Activated CD4-positive, CD25-positive, alpha-beta regulatory T cell (primary cell): ENCODE measurements at regions not wholly inside any gene's neighbourhood (a gene's known extent, or its start where the extent isn't known, plus 50 kb on each side); places are given as distances from the start of the nearest gene placed in this dataset.

Source experiments
- DNase-seq, 4 experiments: peaks; one replicate each; lab custom pipeline; 2025; lab: John Stamatoyannopoulos, UW

GRCh38 chr21:16308269-16308668, 578.5 kb downstream of the USP25 start:
- DNase-seq: no peak

- no peak for DNase-seq
Measured at GRCh38 chr21:16309250-16309971, 579.6 kb downstream of the USP25 start.

DNA sequence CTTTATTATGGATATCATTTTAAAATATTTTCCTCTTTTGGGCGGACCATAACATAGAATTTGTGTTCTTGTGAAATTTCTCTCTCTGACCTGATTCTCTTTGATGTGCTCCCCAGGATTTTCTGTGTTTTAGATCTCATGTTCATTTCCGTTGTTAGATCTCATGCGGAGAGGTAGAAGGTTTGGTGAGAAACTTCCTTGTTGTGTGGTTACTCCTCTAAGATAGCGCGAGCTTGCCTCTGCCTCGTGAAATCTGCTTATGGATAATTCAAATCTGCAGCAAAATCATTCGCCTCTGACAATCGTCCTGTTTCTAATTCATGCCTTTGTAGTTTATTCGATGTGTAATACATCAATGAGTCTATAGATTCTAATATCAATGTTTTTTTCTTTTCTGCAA, 580.4 kb downstream of the USP25 start:
- no peak for DNase-seq

GRCh38 chr21:16311229-16311628, 581.4 kb downstream of the USP25 start:
- DNase-seq: no peak

DNA sequence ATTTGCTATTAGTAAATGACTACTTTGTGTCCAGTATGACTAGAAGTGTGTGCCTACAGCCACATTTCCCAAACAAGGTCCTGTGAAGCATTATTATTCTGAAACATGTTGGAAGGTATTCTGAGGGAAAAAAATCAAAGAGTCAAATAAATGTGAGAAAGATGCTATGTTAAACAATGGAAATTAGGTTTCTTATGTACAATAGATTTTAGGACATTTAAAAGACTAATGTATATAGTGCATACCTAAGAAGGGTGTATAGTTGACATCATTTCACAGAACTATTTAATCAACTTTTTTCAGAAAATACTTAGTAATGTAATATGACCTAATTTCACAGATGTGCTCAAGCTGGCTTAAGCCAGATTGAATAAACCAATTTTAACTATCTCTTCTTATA, 582.5 kb downstream of the USP25 start:
- no peak for DNase-seq

- DNase-seq: no peak
Measured at GRCh38 chr21:16315223-16315622, 585.4 kb downstream of the USP25 start.

DNA sequence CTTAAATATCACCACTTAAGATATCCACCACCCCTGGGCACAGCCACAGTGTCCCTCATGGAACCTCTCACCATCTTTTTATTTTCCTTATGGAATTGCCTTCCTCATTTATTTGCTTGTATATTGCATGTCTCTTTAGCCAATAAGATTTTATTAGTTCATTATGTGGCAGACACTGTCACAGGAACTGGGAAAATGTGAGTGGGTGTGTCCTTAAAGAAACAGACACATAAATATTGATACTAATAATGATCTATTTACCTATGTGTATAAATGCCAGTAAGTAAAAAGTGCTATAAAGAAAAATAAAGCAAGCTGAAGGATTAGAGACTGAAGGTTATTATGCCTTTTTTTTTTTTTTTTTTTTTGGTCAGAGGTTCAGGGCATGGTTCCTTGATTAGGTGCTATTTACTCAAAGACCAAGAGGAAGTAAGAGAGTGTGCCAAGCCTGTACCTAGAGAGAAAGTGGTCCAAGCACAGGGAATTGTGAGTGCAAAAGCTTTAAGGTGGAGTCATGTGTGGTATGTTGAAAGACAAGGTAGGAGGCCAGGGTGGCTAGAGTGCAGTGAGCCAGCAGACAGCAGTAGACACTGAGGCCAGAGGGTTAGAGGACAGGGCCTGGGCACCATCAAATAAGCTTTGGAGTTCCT, 589.0 kb downstream of the USP25 start:
- DNase-seq: no peak

- DNase-seq: no peak
Measured at GRCh38 chr21:16320110-16320509, 590.3 kb downstream of the USP25 start.

DNA sequence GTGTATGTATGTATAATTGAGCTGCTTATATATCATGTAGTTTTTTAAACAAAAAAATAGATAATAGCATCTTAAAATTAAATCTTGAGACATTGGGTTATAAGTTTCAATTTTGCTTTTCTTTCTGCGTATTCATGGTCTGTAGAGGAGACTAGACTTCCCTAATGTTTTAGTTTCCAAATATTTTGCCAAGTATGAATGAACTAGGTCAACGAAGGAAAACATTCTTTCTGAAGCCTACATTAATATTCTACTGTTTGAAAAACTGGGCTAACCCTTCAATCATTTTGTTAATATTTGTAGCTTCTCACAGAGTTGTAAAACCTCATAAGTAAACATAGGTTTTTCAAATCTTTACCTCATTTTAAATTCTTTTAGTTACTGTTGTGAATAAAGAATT, 592.7 kb downstream of the USP25 start:
- no peak for DNase-seq

DNA sequence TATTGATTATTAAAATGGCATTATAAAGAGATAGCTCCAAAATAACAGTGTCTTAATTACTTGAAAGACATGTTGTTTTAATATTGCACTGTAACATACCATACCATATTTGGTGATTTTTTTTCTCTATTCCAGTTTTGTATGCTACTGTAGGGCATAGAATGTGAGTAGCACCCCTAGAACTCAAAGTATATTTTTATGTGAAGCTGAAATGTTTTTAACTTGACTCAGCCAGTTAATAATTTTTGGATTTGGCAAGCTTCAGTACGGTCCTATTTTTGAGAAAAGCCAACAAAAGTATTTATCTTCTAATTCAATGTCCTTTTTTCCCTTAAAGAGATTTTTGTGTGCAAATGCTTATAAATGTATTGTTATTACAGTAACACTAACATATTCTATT, 593.8 kb downstream of the USP25 start:
- DNase-seq: no peak

DNA sequence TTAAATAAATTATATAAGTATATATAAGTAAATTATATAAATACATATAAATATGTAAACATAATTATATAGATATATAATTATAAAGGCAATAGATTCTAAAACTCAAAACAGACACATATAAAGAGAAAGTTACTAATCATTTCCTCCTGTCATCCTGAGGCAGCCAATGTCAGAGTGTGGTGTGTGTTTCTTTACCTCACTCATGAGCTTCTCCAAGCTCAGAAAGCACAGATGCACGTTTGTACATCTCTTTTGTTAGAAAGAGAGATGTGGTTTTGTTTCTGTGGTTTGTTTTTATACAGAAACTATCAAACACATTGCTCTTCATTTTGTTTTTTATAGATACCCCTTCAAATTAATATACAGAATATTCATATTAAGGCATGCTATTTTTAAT, 594.8 kb downstream of the USP25 start:
- no peak for DNase-seq

DNA sequence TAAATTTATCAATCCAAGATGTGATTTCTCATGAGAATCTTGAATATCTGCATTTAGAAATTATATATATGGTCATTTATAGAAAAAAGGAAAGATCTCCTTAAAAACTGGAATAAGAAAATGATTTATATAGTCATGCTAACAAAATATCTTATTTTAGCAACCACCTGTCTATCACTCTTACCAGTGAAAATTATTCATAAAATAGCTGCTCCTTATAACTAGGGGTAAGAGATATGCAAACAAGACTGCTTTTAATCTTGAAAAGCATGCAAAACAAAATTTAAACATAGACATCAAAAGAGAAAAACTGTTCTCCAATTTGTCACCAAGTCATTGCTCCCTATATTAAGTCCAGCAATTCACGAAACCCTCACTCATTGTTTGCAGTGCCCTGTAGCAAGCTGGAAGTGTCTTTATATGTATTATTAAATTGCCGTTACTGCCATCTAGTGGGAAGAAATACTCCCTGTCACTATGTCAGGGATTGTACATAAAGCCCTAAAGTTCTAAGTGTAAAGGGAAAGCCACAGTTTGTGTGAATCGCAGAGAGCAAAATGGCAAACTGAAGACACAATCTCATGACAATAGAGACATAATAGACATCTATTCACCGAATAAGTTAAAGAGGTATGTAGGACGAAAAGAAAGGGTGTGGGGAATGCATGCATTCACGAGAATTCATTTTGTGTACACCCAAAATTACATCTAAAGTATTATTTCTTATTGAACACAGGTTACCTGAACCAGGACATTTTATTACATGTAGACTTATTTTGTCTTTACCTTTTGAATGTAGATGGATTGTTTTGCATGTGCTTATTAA, 600.5 kb downstream of the USP25 start:
- no peak for DNase-seq

DNA sequence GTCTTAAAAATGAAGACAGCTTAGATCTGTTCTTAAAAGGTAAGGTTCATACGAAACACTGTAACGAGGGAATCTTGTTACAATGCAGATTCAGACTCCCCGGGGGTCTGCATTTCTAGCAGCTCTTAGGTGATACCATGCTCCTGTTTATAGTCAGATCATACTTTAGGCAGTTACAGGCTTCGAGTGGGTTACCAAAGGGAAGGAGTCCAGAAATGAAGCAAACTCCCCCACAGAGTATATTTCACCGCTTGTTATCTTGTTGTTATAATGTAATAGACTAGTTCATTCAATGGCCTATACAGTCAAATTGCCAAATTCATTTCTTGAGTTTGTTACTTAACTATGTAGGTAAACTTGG, 601.1 kb downstream of the USP25 start:
- no peak for DNase-seq

GRCh38 chr21:16337266-16337665, 607.5 kb downstream of the USP25 start:
- DNase-seq: no peak

DNA sequence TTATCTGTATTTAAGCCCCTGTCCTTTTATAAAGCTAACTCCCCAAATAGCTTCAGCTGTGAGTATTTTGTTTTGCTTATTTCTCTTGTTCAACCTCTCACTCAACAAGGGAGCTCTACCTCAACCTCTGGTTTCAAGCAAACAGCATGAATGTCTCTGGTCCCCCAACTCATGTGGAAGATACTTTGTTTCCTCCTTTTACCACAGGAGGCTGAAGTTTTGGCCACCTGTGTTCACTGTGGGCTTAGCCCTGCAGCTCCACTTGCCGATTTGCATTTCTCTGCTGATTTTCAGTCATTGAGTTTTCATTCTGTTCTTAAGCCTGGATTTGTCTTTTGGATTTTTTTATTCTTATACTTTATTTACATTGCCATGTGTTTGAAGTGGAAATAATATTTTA, 613.1 kb downstream of the USP25 start:
- no peak for DNase-seq

DNA sequence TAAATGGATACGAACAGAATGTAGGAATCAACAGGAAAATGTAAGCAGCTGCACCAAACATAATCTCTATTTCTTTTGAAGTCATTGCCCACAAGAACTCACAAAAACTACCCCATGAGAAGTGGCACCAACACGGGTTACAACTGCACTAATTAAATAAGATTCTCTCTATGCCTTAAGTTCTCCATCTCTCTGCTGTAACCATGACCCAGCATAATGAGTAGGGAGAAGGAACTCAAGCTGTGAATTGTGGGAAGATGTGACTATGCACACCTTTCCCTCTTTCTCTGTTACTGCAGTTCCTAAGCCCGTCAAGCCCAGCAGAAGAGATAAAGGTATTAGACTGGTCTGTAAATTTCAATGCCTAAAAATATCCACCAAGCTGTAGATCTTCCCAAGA, 614.0 kb downstream of the USP25 start:
- DNase-seq: no peak

DNA sequence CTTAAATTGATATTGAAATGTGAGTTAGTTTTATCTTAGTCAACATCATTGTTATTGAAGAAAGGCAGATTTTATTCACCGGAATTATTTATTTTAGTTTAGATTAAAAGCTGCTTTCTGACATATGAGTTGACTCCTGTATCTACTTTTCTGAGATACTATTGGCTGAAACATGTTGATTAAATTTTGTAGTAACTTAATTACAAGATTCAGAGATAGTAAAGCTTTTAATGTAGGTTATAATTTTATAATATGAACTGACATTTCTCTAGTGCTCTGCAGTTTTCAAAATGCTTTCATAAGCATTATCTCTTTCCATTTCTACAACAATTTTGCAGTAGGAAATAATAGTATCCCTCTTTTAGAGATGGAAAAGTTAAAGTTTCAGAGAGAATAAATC, 616.0 kb downstream of the USP25 start:
- no peak for DNase-seq

GRCh38 chr21:16347223-16347622, 617.4 kb downstream of the USP25 start:
- DNase-seq: no peak

DNA sequence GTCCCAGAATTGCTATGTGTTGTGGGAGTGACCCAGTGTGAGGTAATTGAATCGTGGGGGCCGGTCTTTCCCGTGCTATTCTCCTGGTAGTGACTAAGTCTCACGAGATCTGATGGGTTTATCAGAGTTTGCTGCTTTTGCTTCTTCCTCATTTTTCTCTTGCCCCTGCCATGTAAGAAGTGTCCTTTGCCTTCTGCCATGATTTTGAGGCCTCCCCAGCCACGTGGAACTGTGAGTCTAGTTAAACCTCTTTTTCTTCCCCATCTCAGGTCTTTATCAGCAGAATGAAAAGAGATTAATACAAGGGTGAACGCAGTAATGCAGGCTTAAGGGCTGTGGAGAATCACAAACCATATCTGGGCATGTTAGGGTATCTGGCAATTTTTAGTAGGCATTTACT, 624.0 kb downstream of the USP25 start:
- no peak for DNase-seq

- DNase-seq: no peak
Measured at GRCh38 chr21:16357994-16358393, 628.2 kb downstream of the USP25 start.

- DNase-seq: no peak
Measured at GRCh38 chr21:16358784-16359183, 629.0 kb downstream of the USP25 start.

- no peak for DNase-seq
Measured at GRCh38 chr21:16363100-16363499, 633.3 kb downstream of the USP25 start.

- DNase-seq: no peak
Measured at GRCh38 chr21:16363518-16363917, 633.7 kb downstream of the USP25 start.
